ENCODE measurements at regions not wholly inside any gene's neighbourhood (a gene's known extent, or its start where the extent isn't known, plus 50 kb on each side); places are given as distances from the start of the nearest gene placed in this dataset.
"Not testable (repeated sequence)": the region's sequence is repeated elsewhere in the genome, so short reads cannot be mapped to it uniquely, and the experiment has no call there.

DNA sequence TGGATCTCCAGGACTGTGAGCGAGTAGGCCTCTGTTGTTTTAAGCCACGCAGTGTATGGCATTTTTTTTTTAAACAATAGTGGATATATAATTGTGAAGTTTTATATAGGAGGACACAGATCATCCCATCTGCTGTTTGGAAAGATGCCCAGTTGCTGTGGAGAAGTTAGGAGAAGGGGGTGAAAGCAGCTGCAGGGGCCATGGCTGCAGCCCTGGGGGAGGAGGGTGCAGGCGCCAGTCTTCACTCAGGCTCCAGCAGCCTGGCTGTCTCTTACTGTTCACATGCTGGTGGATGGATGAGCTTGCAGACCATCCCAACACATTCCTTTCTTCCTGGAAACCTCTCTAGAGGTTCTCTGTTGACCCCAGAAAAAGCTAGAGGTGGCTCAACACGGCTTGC, 242.3 kb downstream of the TEX29 start:
- DNase-seq = no peak

DNA sequence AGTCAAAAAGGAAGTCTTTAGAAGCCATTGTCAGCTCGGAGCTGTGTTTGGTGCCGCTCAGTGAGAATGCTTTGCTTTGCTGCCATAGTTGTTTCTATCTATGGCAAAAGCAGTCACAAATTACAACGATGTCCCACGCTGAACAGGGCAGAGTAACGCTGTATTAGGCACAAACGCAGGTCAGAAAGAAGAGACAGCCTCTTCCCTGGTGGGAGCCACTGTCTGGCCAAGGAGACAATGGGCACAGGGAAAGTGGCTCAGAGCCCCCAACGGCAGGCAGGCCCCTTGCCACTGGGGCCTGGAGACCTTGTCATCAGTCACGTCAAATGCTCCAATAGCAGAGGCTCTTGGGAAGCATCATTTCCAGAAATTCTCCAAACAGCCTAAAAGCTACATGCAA, 244.2 kb downstream of the TEX29 start:
- DNase-seq = no peak

GRCh38 chr13:111565400-111565799, 245.0 kb downstream of the TEX29 start:
- no peak for DNase-seq

DNA sequence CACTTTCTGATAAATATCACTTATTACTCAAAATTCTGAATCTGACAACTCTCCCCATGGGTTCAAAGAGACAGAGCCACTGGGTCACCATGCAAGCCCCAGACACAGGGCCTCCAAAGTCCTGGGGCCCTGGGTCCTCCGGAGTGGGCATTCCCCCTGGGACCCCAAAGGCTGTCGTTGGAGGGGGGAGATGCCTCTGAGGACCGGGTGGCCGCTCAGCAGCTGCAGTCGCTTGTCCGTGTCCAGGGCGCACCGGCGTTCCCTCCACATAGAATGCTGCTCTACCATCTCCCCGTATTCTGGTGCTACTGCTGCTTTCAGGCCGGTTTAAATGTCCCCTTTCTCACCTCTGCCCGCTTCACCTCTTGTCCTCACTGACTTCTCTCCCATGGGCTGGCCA, 246.1 kb downstream of the TEX29 start:
- DNase-seq = no peak

DNA sequence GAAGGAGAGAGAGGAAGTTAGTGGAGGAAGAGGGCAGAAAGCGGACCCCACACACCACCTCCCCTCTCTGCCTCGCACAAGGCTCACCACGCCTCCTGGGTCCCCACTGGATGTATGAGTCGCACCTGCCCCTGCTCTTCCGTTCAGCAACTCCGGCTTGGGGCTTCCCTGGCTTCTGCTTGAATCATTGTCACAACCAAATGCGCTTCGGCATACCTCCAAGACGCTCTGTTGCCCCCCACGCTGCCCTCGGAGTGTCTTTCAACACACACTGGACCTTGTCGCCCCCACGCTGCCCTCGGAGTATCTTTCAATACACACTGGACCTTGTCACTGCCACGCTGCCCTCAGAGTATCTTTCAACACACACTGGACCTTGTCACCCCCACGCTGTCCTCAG, 247.2 kb downstream of the TEX29 start:
- DNase-seq = no peak

GRCh38 chr13:111568290-111568689, 247.8 kb downstream of the TEX29 start:
- DNase-seq = no peak

GRCh38 chr13:111570911-111571310, 250.5 kb downstream of the TEX29 start:
- no peak for DNase-seq

- no peak for DNase-seq
Observed at GRCh38 chr13:111572956-111573761, 252.7 kb downstream of the TEX29 start.

DNA sequence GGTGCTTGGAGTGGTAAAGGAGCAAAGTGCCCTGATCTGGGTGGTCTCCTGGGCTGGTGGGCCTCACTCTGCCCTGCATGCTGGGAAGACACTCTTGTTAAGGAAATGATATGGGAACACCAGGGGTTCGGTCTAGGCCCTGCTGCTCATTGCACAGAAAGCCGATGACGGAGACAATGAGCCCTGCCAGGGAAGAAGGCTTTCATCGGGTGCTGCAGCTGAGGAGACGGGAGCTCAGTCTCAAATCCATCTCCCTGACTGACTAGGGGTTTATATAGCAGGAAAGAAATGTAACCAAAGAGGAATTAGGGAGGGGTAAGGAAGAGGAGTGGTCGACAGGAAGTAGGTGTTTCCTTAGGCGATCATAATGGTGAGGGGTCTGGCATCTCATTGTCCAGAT, 253.4 kb downstream of the TEX29 start:
- no peak for DNase-seq

DNA sequence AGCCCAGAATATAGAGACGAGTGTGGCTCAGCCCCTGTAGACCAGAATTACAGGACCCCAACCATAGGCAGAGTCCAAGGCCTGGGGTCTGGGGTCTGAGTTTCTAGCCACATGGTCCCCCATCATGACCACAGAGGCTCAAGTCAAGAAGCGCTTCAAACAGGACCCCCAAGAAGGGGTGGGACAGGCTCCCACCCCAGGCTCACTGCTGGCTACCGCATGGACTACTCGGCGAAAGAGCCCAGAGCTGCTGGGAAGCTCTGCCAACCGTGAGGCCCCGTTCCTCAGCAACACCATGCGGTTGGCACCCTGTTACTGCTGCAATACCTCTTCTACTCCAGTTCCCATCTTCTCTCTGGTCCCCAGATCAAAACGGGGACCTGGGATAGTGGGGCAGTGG, 254.8 kb downstream of the TEX29 start:
- no peak for DNase-seq

- DNase-seq = no peak
Observed at GRCh38 chr13:111575719-111576118, 255.3 kb downstream of the TEX29 start.

DNA sequence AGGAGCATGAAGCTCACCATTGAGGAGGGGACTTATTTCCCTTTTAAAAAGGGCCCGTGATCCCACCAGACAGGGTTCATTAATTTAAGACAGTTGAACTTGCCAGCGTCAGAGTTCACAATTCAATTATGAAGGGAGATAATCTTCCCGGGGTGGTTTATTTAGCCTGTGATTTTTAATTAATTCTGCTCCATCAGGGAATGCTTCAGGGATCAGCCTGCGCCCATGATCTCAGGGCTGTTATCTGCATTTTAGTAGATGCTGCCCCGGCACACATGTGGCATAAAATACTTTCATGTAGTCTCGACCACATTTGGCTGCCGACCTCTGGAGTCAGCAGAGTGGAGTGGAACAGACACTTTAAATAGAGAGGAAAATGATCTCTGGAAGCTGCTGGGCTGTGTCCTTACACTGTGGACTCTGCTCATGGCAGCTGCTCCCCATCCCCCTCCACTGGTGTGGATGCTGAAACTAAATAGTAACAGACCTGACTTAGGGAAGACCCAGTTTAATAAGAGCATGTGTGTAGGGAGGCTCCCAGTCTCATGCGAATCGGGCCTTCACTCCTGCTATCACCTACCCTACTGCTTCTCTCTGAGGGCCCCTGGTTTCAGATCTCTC, 256.9 kb downstream of the TEX29 start:
- DNase-seq = no peak

DNA sequence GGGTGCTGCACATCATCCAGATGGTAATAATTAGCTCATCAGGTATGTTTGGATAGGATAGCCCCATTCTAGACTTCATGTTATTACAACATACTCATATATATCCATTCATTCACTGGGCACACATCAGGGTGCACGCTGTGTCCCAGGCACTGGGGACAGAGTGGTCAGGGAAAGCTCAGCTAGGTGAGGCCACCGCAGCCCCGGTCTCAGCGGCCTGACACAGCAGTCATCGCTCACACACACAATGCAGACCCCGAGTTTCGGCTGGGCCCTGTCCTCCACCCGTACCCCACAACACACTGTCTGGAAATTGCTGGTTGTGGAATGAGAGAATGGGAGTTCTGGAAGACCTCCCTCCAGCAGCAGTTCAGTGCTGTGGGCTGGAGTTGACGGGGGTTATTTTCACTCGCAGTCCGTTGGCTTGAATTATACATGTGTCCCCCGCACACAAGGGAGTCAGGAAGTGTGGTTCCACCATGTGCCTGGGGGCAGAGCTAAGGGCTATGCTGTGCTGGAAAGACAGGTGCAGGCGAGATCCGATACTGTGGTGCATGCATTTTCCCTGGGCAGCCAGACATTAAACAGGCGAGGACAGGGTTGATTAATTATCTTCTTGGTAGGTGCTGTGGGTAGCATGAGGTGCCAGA, 257.6 kb downstream of the TEX29 start:
- no peak for DNase-seq

- no peak for DNase-seq
Observed at GRCh38 chr13:111584101-111584672, 263.7 kb downstream of the TEX29 start.

- no peak for DNase-seq
Observed at GRCh38 chr13:111584870-111585269, 264.4 kb downstream of the TEX29 start.

DNA sequence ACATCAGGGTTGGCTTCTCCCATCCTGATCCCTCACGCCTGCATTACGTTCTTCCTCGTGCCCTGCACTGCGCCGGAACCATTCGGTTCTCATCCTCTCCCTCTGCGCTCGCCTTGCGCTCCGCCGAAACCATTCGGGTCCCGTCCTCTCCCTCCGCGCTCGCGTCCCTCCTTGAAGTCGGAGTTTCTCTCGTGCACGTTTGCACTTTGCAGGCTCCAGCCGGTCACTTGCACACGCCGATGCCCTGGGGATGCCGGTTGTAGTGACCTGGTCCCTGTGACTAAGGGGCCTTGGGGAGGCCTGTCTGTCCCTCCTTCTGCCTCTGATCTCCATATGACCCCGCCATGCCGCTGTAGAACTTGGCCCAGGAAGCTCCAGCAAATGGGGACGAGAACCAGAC, 265.8 kb downstream of the TEX29 start:
- DNase-seq = no peak

DNA sequence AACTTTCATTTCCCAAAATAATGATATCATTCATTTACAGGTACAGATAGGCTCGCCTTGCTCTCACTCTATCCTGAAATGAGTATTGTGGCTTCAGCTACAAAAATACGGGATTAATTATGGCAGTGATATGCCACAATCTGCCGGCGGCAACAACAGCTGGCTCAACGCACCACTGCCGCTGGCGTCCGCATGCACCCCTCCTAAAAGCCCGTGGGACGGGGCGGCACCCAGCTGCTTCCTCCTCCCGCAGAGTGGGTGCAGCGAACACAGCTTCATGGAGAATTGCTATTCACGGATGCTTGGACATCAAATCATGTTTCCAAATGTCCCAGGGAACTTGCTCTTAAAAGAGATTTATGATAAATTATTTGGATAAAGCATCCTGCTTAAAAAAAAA, 266.8 kb downstream of the TEX29 start:
- DNase-seq = no peak

GRCh38 chr13:111589321-111589720, 268.9 kb downstream of the TEX29 start:
- DNase-seq = no peak

- no peak for DNase-seq
Observed at GRCh38 chr13:111589992-111590391, 269.6 kb downstream of the TEX29 start.

GRCh38 chr13:111590796-111591195, 270.4 kb downstream of the TEX29 start:
- no peak for DNase-seq

- DNase-seq = not testable (repeated sequence)
Observed at GRCh38 chr13:111593490-111593889, 273.0 kb downstream of the TEX29 start.

- DNase-seq = no peak
Observed at GRCh38 chr13:111594606-111595005, 274.2 kb downstream of the TEX29 start.

GRCh38 chr13:111595276-111595675, 274.8 kb downstream of the TEX29 start:
- DNase-seq = no peak

GRCh38 chr13:111595791-111596190, 275.3 kb downstream of the TEX29 start:
- no peak for DNase-seq

Measured in activated CD4-positive, alpha-beta T cell treated with anti-CD3 and anti-CD28 coated beads, Interleukin-2, amount 50 U/mL, for 4 hours (primary cell).